Lower leg skin (tissue), 3 donors: ENCODE measurements at regions not wholly inside any gene's neighbourhood (a gene's known extent, or its start where the extent isn't known, plus 50 kb on each side); places are given as distances from the start of the nearest gene placed in this dataset.

ENCODE experiments used
- POLR2A ChIP-seq, 2 donors: fragments of 450-650 bp; IDR thresholded peaks; one replicate each; pipeline ENCODE4 v1.6.1; 2016 to 2017; ENCODE audit warnings: antibody characterized with exemption in 2 of 2, mild to moderate bottlenecking in 1 of 2, moderate library complexity in 1 of 2
- TF ChIP-seq, protein P1 (sequence below), 3 donors: fragments of 450-650 bp; IDR thresholded peaks; one replicate each; pipeline ENCODE4 v1.5.1; 2016; ENCODE audit warnings: antibody characterized with exemption in 3 of 3, mild to moderate bottlenecking in 3 of 3, moderate library complexity in 2 of 3

DNA sequence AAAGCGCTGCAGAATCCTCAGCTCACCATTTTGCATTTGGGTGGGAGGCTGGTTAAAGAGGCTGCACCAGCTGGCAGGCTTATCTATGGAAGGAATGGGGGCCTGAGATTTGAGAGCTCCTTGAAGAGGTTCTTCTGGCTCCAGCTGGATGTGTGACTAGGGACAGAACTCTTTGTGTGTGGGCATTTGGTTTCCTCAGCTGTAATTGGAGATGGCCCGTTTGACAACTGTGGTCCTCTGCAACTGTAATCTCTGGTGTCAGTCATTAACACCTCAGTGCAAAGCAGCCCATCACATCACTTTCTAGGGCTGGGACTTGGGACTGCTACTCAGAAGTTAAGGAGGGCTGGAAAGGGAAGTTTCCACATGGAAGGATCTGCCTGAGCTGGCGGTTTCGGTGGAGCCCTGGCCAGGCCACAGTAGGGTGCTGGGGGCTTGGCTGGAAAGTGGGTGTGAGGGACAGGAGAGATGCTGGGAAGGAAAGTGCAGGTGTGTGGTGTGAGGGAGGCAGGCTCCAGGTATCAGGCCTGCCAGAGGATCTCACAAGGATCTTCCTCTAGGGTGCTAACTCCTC lies 193.8 kb downstream of the GADD45G start:
- TF ChIP-seq POLR2A (IDR thresholded peaks at IDR 0.05): no peak
- TF ChIP-seq, protein P1, sequence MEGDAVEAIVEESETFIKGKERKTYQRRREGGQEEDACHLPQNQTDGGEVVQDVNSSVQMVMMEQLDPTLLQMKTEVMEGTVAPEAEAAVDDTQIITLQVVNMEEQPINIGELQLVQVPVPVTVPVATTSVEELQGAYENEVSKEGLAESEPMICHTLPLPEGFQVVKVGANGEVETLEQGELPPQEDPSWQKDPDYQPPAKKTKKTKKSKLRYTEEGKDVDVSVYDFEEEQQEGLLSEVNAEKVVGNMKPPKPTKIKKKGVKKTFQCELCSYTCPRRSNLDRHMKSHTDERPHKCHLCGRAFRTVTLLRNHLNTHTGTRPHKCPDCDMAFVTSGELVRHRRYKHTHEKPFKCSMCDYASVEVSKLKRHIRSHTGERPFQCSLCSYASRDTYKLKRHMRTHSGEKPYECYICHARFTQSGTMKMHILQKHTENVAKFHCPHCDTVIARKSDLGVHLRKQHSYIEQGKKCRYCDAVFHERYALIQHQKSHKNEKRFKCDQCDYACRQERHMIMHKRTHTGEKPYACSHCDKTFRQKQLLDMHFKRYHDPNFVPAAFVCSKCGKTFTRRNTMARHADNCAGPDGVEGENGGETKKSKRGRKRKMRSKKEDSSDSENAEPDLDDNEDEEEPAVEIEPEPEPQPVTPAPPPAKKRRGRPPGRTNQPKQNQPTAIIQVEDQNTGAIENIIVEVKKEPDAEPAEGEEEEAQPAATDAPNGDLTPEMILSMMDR (IDR thresholded peaks at IDR 0.05): no peak
